GM18861 (cell line): ENCODE measurements at regions not wholly inside any gene's neighbourhood (a gene's known extent, or its start where the extent isn't known, plus 50 kb on each side); places are given as distances from the start of the nearest gene placed in this dataset.

Source experiments
- ATAC-seq: cut with Tn5 transposase; IDR thresholded peaks from one replicate; pipeline ENCODE4 v1.9.1; 2021; ENCODE audit not compliant: unreplicated experiment

- ATAC-seq, result no peak
Measured at GRCh38 chr10:21175797-21176196, 278.7 kb upstream of the NEBL start.

- no peak for ATAC-seq
Measured at GRCh38 chr10:21174715-21175495, 277.8 kb upstream of the NEBL start.

GRCh38 chr10:21173802-21174714, 276.9 kb upstream of the NEBL start:
- ATAC-seq, result no peak

GRCh38 chr10:21172930-21173801, 276.1 kb upstream of the NEBL start:
- no peak for ATAC-seq

- ATAC-seq, result no peak
Measured at GRCh38 chr10:21172542-21172929, 275.4 kb upstream of the NEBL start.

- ATAC-seq, result no peak
Measured at GRCh38 chr10:21171936-21172541, 274.9 kb upstream of the NEBL start.

GRCh38 chr10:21171197-21171935, 274.3 kb upstream of the NEBL start:
- no peak for ATAC-seq

GRCh38 chr10:21170216-21170615, 273.1 kb upstream of the NEBL start:
- ATAC-seq, result no peak

- no peak for ATAC-seq
Measured at GRCh38 chr10:21169271-21169670, 272.2 kb upstream of the NEBL start.

GRCh38 chr10:21167288-21168010, 270.3 kb upstream of the NEBL start:
- ATAC-seq, result no peak

- no peak for ATAC-seq
Measured at GRCh38 chr10:21166557-21167287, 269.6 kb upstream of the NEBL start.

GRCh38 chr10:21165489-21165888, 268.4 kb upstream of the NEBL start:
- ATAC-seq, result no peak

GRCh38 chr10:21164687-21165086, 267.6 kb upstream of the NEBL start:
- ATAC-seq, result no peak

GRCh38 chr10:21162948-21163347, 265.8 kb upstream of the NEBL start:
- no peak for ATAC-seq

GRCh38 chr10:21161647-21162046, 264.5 kb upstream of the NEBL start:
- no peak for ATAC-seq

GRCh38 chr10:21161090-21161625, 264.0 kb upstream of the NEBL start:
- no peak for ATAC-seq

GRCh38 chr10:21160116-21160515, 263.0 kb upstream of the NEBL start:
- ATAC-seq, result no peak

- no peak for ATAC-seq
Measured at GRCh38 chr10:21159669-21160068, 262.6 kb upstream of the NEBL start.
